Adrenal gland (tissue), 5 donors: ENCODE measurements at regions not wholly inside any gene's neighbourhood (a gene's known extent, or its start where the extent isn't known, plus 50 kb on each side); places are given as distances from the start of the nearest gene placed in this dataset.

Experiments used
- CTCF ChIP-seq, 6 experiments: fragments of 450-650 bp in 4 of 6; fragments of 200-600 bp in 2 of 6; sonication (generic) in 1 of 6; IDR thresholded peaks; 1 replicate in 5 of 6; 2 replicates in 1 of 6; pipeline versions ENCODE4 v1.5.1 to v1.8.0; 2016 to 2021; ENCODE audit warnings: antibody characterized with exemption in 6 of 6, mild to moderate bottlenecking in 2 of 6, moderate library complexity in 1 of 6
- POLR2A ChIP-seq, 2 donors: fragments of 450-650 bp; IDR thresholded peaks; one replicate each; pipeline ENCODE4 v1.6.1; 2017; ENCODE audit warnings: antibody characterized with exemption in 2 of 2, mild to moderate bottlenecking in 2 of 2, moderate library complexity in 1 of 2
- donor health status: DM: no; HTN: no; CAD: no.

- TF ChIP-seq CTCF (IDR thresholded peaks at IDR 0.05) (no peak), POLR2A (IDR thresholded peaks at IDR 0.05) (no peak)
These were observed 243.6 kb downstream of the TFAP2B start for GRCh38 chr6:51062166-51062722.
